ENCODE measurements at regions not wholly inside any gene's neighbourhood (a gene's known extent, or its start where the extent isn't known, plus 50 kb on each side); places are given as distances from the start of the nearest gene placed in this dataset.

- Histone ChIP-seq H3K27ac (ENCODE audit: low read depth, low read length) (no peak overlapping the region), H3K27me3 (ENCODE audit: control insufficient read depth, insufficient read depth, low read length, poor library complexity, severe bottlenecking) (no peaks in the 10 kb centered on the region), H3K9ac (ENCODE audit: extremely low read depth, low read length, poor library complexity, severe bottlenecking) (no peak overlapping the region), H3K4me3 (ENCODE audit: low read length) (no peak overlapping the region), H3K9me3 (ENCODE audit: control insufficient read depth, low read length) (peaks cover 3% of the 10 kb centered on the region), H3K4me1 (ENCODE audit: control insufficient read depth, insufficient read depth, low read length) (no peaks in the 10 kb centered on the region), H3K36me3 (ENCODE audit: control insufficient read depth, insufficient read depth, low read length) (no peaks in the 10 kb centered on the region)
- DNase-seq = no peak
- WGBS, 2 experiments (ENCODE audit: insufficient coverage in 1 of 2, insufficient read length in 1 of 2) = 90 to 94% methylated on average over 4 of the region's 4 CpGs
- Mint-ChIP-seq H3K36me3 (ENCODE audit: low read depth) (peaks cover 3% of the 10 kb centered on the region), H3K4me1 (peaks cover 6% of the 10 kb centered on the region), H3K4me3 (no peak overlapping the region), H3K9me3 (peaks cover 11% of the 10 kb centered on the region), H3K27ac (no peak overlapping the region), H3K27me3 (ENCODE audit: insufficient read depth) (no peaks in the 10 kb centered on the region)
- no peak for TF ChIP-seq CTCF (conservative IDR thresholded peaks at IDR 0.05)
Measured at GRCh38 chr20:48031122-48031521, 245.8 kb upstream of the SULF2 start.

DNA sequence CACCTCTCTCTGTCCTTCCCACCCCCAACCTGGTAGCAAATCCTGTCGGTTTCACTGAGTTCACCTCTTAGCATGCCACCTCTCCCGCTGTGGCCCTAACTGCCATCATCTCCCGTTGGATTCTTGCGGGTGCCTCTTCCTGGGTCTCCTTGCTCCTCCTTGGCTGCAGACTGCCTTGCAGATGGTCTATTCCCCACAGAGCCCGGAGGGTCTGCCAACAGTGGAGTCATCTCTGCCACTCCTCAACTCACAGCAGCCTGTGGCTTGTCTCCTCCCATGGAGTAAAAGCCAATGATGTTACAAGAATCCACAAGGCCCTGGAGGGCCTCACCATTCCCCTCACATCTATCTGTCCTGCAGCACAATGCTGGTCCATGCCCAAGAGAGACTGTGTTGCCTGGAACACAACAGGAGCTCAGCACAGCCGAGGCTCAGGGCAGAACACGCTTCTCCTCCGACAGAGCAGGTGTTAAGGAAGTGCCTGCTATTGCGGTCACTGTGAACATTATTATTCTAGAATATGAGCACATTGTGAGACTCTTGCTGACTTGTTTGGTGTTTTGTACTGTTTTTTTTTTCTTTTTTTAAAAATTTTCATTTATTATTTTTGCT lies 241.8 kb upstream of the SULF2 start:
- Histone ChIP-seq H3K27ac (ENCODE audit: low read depth, low read length) (no peak overlapping the region), H3K9me3 (ENCODE audit: control insufficient read depth, low read length) (no peaks in the 10 kb centered on the region), H3K9ac (ENCODE audit: extremely low read depth, low read length, poor library complexity, severe bottlenecking) (no peak overlapping the region), H3K36me3 (ENCODE audit: control insufficient read depth, insufficient read depth, low read length) (no peaks in the 10 kb centered on the region), H3K4me3 (ENCODE audit: low read length) (no peak overlapping the region), H3K4me1 (ENCODE audit: control insufficient read depth, insufficient read depth, low read length) (no peaks in the 10 kb centered on the region), H3K27me3 (ENCODE audit: control insufficient read depth, insufficient read depth, low read length, poor library complexity, severe bottlenecking) (no peaks in the 10 kb centered on the region)
- 79 to 85% methylated on average over 5 to 9 of the region's 9 CpGs for WGBS, 2 experiments (ENCODE audit: insufficient coverage in 1 of 2, insufficient read length in 1 of 2)
- TF ChIP-seq CTCF (conservative IDR thresholded peaks at IDR 0.05) = no peak
- peak; percentile 61 for DNase-seq
- Mint-ChIP-seq H3K27ac (no peak overlapping the region), H3K27me3 (ENCODE audit: insufficient read depth) (no peaks in the 10 kb centered on the region), H3K9me3 (peaks cover 6% of the 10 kb centered on the region), H3K36me3 (ENCODE audit: low read depth) (no peaks in the 10 kb centered on the region), H3K4me1 (peaks cover 18% of the 10 kb centered on the region), H3K4me3 (no peak overlapping the region)

DNA sequence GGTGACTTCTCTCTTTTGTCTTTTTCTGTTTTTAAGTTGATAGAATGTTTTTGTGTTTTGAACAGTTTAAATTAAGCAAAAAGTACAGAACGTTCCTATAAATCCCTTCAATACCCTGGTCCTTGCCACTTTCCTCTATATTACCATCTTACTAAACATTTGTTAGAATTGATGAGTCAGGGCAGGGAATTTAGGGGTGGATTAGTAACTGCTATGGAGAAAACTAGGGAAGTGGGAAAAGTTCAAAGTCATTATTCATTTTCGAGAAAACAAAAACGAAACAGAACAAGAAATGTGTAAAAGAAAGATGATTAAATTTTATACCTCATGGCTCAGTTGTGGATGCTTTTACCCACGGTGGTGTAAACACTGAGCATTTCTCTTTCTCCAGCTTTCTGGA lies 240.4 kb upstream of the SULF2 start:
- H3K36me3 Mint-ChIP-seq (ENCODE audit: low read depth) = no peaks in the 10 kb centered on the region
- no peak overlapping the region for H3K27ac ChIP-seq (ENCODE audit: low read depth, low read length)
- 81 to 87% methylated on average over 2 to 3 of the region's 4 CpGs for WGBS, 2 experiments (ENCODE audit: insufficient coverage in 1 of 2, insufficient read length in 1 of 2)

More for the DNA sequence above, 240.4 kb upstream of the SULF2 start:
- Mint-ChIP-seq H3K27ac (no peak overlapping the region), H3K4me1 (peaks cover 18% of the 10 kb centered on the region), H3K27me3 (ENCODE audit: insufficient read depth) (peaks cover 2% of the 10 kb centered on the region), H3K9me3 (peaks cover 6% of the 10 kb centered on the region), H3K4me3 (no peak overlapping the region)
- no peaks in the 10 kb centered on the region for H3K27me3 ChIP-seq (ENCODE audit: control insufficient read depth, insufficient read depth, low read length, poor library complexity, severe bottlenecking)
- H3K9me3 ChIP-seq (ENCODE audit: control insufficient read depth, low read length) = no peaks in the 10 kb centered on the region
- no peaks in the 10 kb centered on the region for H3K4me1 ChIP-seq (ENCODE audit: control insufficient read depth, insufficient read depth, low read length)
- H3K4me3 ChIP-seq (ENCODE audit: low read length) = no peak overlapping the region
- TF ChIP-seq CTCF (conservative IDR thresholded peaks at IDR 0.05) = no peak
- H3K9ac ChIP-seq (ENCODE audit: extremely low read depth, low read length, poor library complexity, severe bottlenecking) = no peak overlapping the region
- no peak for DNase-seq
- H3K36me3 ChIP-seq (ENCODE audit: control insufficient read depth, insufficient read depth, low read length) = no peaks in the 10 kb centered on the region
